ENCODE measurements at regions not wholly inside any gene's neighbourhood (a gene's known extent, or its start where the extent isn't known, plus 50 kb on each side); places are given as distances from the start of the nearest gene placed in this dataset.
A peak's percentile ranks its signal among the peaks of the same experiment; 100 is the strongest.

DNA sequence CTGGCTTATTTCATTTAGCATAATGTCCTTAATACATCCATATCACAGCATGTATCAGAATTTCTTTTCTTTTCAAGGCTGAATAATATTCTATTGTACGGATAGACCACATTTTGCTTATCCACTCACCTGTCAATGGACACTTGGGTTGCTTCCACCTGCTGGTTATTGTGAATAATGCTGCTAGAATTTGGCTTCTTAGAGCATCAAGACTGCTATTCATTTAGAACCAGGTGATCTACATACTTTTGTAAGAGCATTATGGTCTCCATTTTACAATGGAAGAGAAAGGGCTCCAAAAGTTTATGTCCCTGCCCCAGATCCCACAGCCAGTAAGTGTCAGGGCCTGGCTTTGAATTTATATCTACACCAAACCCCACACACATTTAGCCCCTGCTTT, 100.7 kb upstream of the CD82 start:
- peak in 2 of 3 donors; percentile 6 to 28 for DNase-seq
- WGBS (ENCODE audit: insufficient coverage) = 100% methylated on average over 1 of the region's 1 CpG
- ChIA-PET CTCF (no interaction called here), POLR2A (no interaction called here)
- Histone ChIP-seq H3K27ac (ENCODE audit: insufficient read depth in 1 of 2, low read depth in 1 of 2, low read length in 2 of 2, poor library complexity in 1 of 2, severe bottlenecking in 2 of 2) (no peak overlapping the region), H3K36me3 (ENCODE audit: control insufficient read depth in 4 of 4, insufficient read depth in 4 of 4, low read length in 3 of 4) (no peaks in the 10 kb centered on the region), H3K4me3 (ENCODE audit: control insufficient read depth in 1 of 7, extremely low read depth in 1 of 7, insufficient read depth in 4 of 7, low read depth in 2 of 7, low read length in 6 of 7) (no peak overlapping the region), H3K9me3 (ENCODE audit: control extremely low read depth in 1 of 5, control insufficient read depth in 4 of 5, insufficient read depth in 2 of 5, low read depth in 1 of 5, low read length in 4 of 5) (peaks cover 0 to 31% (median 7%) of the 10 kb centered on the region in 5 experiments), H3K4me1 (ENCODE audit: control extremely low read depth in 1 of 4, control insufficient read depth in 4 of 4, insufficient read depth in 4 of 4, low read length in 3 of 4) (no peaks in the 10 kb centered on the region), H3K27me3 (replicated peaks in 2 of 5; ENCODE audit: control insufficient read depth in 4 of 5, insufficient read depth in 5 of 5, low read length in 4 of 5) (peaks cover 0 to 4% (median 2%) of the 10 kb centered on the region in 5 experiments)

DNA sequence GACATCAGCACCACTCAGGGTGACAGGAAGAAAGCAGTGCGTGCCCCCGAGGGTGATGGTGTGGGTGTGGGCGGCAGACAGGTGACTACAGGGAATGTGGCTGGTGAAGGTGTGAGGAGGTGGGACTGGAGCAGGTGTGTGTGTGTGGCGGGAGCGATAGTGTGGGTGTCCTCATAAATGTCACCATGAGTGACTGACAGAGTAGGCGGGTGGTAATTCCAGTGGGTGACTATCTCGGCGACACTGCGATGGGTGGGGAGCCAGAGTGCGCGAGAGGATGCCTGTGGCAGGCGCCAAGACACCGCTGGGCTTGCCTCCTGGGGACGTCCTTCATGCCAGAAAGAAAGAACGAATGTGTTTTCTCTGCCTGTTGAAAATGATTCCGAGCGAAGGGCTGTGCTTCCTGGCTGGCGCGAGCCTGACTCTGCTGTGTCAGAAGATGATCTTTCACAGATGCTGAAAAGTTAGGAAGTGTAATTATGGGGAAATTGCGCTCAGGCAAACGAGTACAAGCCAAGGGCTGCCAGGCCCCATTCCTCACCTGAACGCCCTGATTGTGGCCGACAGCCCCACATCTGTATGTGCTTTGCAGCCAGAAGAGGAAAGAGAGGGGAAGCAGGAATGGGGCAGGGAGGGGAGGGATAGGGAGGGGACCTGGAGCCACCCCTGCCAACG, 98.8 kb upstream of the CD82 start:
- no peak for DNase-seq
- no peaks in the 10 kb centered on the region for H3K4me1 ChIP-seq (ENCODE audit: control extremely low read depth in 1 of 4, control insufficient read depth in 4 of 4, insufficient read depth in 4 of 4, low read length in 3 of 4)
- WGBS (ENCODE audit: insufficient coverage) = 93% methylated on average over 23 of the region's 24 CpGs
- no peaks in the 10 kb centered on the region for H3K36me3 ChIP-seq (ENCODE audit: control insufficient read depth in 4 of 4, insufficient read depth in 4 of 4, low read length in 3 of 4)
- no peak overlapping the region for H3K4me3 ChIP-seq (ENCODE audit: control insufficient read depth in 1 of 7, extremely low read depth in 1 of 7, insufficient read depth in 4 of 7, low read depth in 2 of 7, low read length in 6 of 7)
- peaks cover 0 to 6% (median 2%) of the 10 kb centered on the region in 5 experiments for H3K27me3 ChIP-seq (replicated peaks in 2 of 5; ENCODE audit: control insufficient read depth in 4 of 5, insufficient read depth in 5 of 5, low read length in 4 of 5)
- no peak overlapping the region for H3K27ac ChIP-seq (ENCODE audit: insufficient read depth in 1 of 2, low read depth in 1 of 2, low read length in 2 of 2, poor library complexity in 1 of 2, severe bottlenecking in 2 of 2)
- peaks cover 0 to 26% (median 7%) of the 10 kb centered on the region in 5 experiments for H3K9me3 ChIP-seq (ENCODE audit: control extremely low read depth in 1 of 5, control insufficient read depth in 4 of 5, insufficient read depth in 2 of 5, low read depth in 1 of 5, low read length in 4 of 5)
- ChIA-PET CTCF (no interaction called here), POLR2A (no interaction called here)

DNA sequence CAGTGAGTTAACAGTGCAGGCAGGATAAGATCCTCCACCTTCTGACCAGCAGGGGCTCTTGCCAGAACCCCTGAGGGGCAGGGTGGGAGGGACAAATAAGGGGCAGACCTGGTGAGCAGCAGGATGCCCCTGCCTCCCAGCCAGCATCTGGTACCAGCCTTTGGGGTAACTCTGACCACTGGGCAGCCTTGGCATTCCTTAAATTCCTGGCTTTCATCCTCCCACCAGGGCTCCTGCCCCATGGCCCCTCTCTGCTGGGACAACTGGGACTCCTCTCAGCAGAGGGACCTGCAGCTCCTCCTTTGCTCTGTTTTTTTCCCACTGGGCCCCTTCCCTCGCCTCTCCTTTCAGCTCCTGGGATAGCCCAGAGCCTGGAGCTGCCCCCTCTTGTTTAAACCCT, 98.0 kb upstream of the CD82 start:
- WGBS (ENCODE audit: insufficient coverage) = 80% methylated on average over 1 of the region's 1 CpG
- Histone ChIP-seq H3K36me3 (ENCODE audit: control insufficient read depth in 4 of 4, insufficient read depth in 4 of 4, low read length in 3 of 4) (no peaks in the 10 kb centered on the region), H3K4me1 (ENCODE audit: control extremely low read depth in 1 of 4, control insufficient read depth in 4 of 4, insufficient read depth in 4 of 4, low read length in 3 of 4) (no peaks in the 10 kb centered on the region), H3K9me3 (ENCODE audit: control extremely low read depth in 1 of 5, control insufficient read depth in 4 of 5, insufficient read depth in 2 of 5, low read depth in 1 of 5, low read length in 4 of 5) (peaks cover 0 to 26% (median 7%) of the 10 kb centered on the region in 5 experiments), H3K4me3 (ENCODE audit: control insufficient read depth in 1 of 7, extremely low read depth in 1 of 7, insufficient read depth in 4 of 7, low read depth in 2 of 7, low read length in 6 of 7) (no peak overlapping the region), H3K27me3 (replicated peaks in 2 of 5; ENCODE audit: control insufficient read depth in 4 of 5, insufficient read depth in 5 of 5, low read length in 4 of 5) (peaks cover 0 to 6% (median 2%) of the 10 kb centered on the region in 5 experiments), H3K27ac (ENCODE audit: insufficient read depth in 1 of 2, low read depth in 1 of 2, low read length in 2 of 2, poor library complexity in 1 of 2, severe bottlenecking in 2 of 2) (no peak overlapping the region)
- ChIA-PET POLR2A (no interaction called here), CTCF (no interaction called here)
- no peak for DNase-seq

DNA sequence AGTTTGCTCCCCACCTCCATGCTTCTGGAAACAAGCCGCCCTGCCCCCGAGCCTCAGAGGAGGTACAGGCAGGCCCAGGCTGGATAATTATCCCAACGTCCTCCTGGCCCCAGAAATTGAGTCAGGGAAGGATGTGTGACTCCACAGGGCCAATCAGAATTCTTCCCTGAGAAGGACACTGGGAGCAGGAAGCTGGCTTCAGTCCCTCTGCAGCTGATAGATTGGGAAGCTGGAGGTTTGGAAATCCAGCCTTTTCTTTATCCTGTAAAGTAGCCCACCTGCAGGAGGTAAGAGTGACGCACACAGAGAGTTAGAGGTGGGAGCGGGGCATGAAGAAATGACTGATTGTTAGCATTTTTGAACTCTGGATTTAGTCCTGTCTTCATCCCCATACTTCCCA, 97.5 kb upstream of the CD82 start:
- WGBS (ENCODE audit: insufficient coverage) = no CpG with 5 or more reads among the region's 5 CpGs
- no peak overlapping the region for H3K27ac ChIP-seq (ENCODE audit: insufficient read depth in 1 of 2, low read depth in 1 of 2, low read length in 2 of 2, poor library complexity in 1 of 2, severe bottlenecking in 2 of 2)
- H3K4me3 ChIP-seq (ENCODE audit: control insufficient read depth in 1 of 7, extremely low read depth in 1 of 7, insufficient read depth in 4 of 7, low read depth in 2 of 7, low read length in 6 of 7) = no peak overlapping the region
- no peaks in the 10 kb centered on the region for H3K4me1 ChIP-seq (ENCODE audit: control extremely low read depth in 1 of 4, control insufficient read depth in 4 of 4, insufficient read depth in 4 of 4, low read length in 3 of 4)
- H3K27me3 ChIP-seq (replicated peaks in 2 of 5; ENCODE audit: control insufficient read depth in 4 of 5, insufficient read depth in 5 of 5, low read length in 4 of 5) = peaks cover 0 to 6% (median 2%) of the 10 kb centered on the region in 5 experiments
- no peaks in the 10 kb centered on the region for H3K36me3 ChIP-seq (ENCODE audit: control insufficient read depth in 4 of 4, insufficient read depth in 4 of 4, low read length in 3 of 4)
- DNase-seq = no peak
- POLR2A ChIA-PET = no interaction called here
- H3K9me3 ChIP-seq (ENCODE audit: control extremely low read depth in 1 of 5, control insufficient read depth in 4 of 5, insufficient read depth in 2 of 5, low read depth in 1 of 5, low read length in 4 of 5) = peaks cover 0 to 26% (median 7%) of the 10 kb centered on the region in 5 experiments
- CTCF ChIA-PET = no interaction called here

DNA sequence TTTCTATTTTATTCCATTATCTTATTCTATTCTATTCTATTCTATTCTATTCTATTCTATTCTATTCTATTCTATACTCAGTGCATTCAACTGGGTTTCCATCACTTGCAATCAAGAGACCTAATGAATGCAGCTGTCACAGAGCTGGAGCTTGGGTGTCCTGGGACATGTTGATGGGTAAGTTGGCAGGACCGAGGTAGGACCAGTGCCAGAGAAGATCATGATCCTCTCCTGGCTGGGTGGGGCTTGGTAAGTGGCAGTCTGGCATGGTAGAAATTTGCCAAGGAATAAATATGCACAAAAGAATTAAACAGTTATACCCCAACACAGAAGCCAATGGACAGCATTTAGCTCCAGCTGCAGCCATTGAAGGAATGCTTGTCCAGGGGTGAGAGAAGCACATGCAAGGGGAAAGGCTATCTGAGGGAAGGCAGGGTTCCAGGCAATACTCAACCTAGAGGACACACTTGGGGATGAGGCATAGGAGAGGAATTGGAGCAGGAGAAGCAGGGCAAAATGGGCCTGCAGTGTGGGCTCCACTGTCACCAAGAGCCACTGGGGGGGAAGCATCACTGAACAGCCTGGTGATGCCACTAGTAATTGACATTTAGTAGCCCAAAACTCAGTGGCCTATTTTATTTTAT, 97.0 kb upstream of the CD82 start:
- ChIA-PET CTCF (interaction anchor here (1.0 kb wide), 1 partner anchor 8 kb away, joined by 3 read pairs; no protein-coding TSS in a partner anchor), POLR2A (no interaction called here)
- WGBS (ENCODE audit: insufficient coverage) = no CpG with 5 or more reads among the region's 1 CpG
- Histone ChIP-seq H3K4me3 (ENCODE audit: control insufficient read depth in 1 of 7, extremely low read depth in 1 of 7, insufficient read depth in 4 of 7, low read depth in 2 of 7, low read length in 6 of 7) (no peak overlapping the region), H3K36me3 (ENCODE audit: control insufficient read depth in 4 of 4, insufficient read depth in 4 of 4, low read length in 3 of 4) (no peaks in the 10 kb centered on the region), H3K27me3 (replicated peaks in 2 of 5; ENCODE audit: control insufficient read depth in 4 of 5, insufficient read depth in 5 of 5, low read length in 4 of 5) (peaks cover 0 to 6% (median 2%) of the 10 kb centered on the region in 5 experiments), H3K4me1 (ENCODE audit: control extremely low read depth in 1 of 4, control insufficient read depth in 4 of 4, insufficient read depth in 4 of 4, low read length in 3 of 4) (no peaks in the 10 kb centered on the region), H3K9me3 (ENCODE audit: control extremely low read depth in 1 of 5, control insufficient read depth in 4 of 5, insufficient read depth in 2 of 5, low read depth in 1 of 5, low read length in 4 of 5) (peaks cover 0 to 20% (median 7%) of the 10 kb centered on the region in 5 experiments), H3K27ac (ENCODE audit: insufficient read depth in 1 of 2, low read depth in 1 of 2, low read length in 2 of 2, poor library complexity in 1 of 2, severe bottlenecking in 2 of 2) (no peak overlapping the region)
- DNase-seq = no peak

DNA sequence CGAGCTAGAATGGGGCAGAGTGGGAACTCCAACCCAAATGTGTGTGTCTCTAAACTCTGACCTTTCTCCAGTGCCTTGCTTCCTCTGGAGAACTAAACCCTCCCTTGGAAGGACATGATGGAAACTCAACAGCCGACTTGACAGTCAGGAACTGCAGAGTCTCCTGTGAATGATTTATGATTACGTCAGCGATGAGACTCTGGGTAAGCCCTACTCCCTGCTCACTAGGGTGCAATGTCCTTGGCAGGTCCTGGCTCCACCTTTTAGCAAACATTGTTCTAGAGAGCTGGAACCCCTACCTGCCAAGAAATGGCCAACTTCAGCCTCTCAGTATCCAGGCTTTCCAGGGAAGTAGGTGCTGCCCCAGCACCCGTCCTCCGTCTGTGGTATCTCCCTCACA, 96.1 kb upstream of the CD82 start:
- H3K27ac ChIP-seq (ENCODE audit: insufficient read depth in 1 of 2, low read depth in 1 of 2, low read length in 2 of 2, poor library complexity in 1 of 2, severe bottlenecking in 2 of 2) = no peak overlapping the region
- peaks cover 0 to 15% (median 7%) of the 10 kb centered on the region in 5 experiments for H3K9me3 ChIP-seq (ENCODE audit: control extremely low read depth in 1 of 5, control insufficient read depth in 4 of 5, insufficient read depth in 2 of 5, low read depth in 1 of 5, low read length in 4 of 5)
- no peaks in the 10 kb centered on the region for H3K36me3 ChIP-seq (ENCODE audit: control insufficient read depth in 4 of 4, insufficient read depth in 4 of 4, low read length in 3 of 4)
- DNase-seq = no peak
- ChIA-PET CTCF (interaction anchor here (1.0 kb wide), 1 partner anchor 9 kb away, joined by 3 read pairs; no protein-coding TSS in a partner anchor), POLR2A (no interaction called here)
- peaks cover 0 to 11% (median 5%) of the 10 kb centered on the region in 5 experiments for H3K27me3 ChIP-seq (replicated peaks in 2 of 5; ENCODE audit: control insufficient read depth in 4 of 5, insufficient read depth in 5 of 5, low read length in 4 of 5)
- WGBS (ENCODE audit: insufficient coverage) = 86% methylated on average over 6 of the region's 6 CpGs
- no peak overlapping the region for H3K4me3 ChIP-seq (ENCODE audit: control insufficient read depth in 1 of 7, extremely low read depth in 1 of 7, insufficient read depth in 4 of 7, low read depth in 2 of 7, low read length in 6 of 7)
- H3K4me1 ChIP-seq (ENCODE audit: control extremely low read depth in 1 of 4, control insufficient read depth in 4 of 4, insufficient read depth in 4 of 4, low read length in 3 of 4) = no peaks in the 10 kb centered on the region

DNA sequence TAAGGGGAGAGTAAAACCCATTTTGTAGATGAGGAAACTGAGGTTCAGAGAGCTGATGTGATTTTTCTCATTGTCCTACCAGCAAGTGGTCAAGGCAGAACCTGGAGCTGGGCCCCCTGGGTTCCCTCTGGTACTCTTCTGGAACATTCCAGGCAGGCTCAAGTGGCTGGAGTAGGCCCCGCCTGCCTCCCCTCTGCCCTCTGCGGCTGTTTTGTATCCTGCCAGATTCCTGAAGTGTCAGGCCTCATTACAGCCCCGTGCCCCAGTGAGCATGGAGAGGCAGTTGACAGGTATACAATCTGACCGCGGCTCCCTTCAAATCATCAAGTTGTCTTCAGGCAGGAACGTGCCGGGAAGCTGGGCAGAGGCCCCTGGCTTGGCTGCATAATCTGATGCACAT, 94.6 kb upstream of the CD82 start:
- Histone ChIP-seq H3K9me3 (ENCODE audit: control extremely low read depth in 1 of 5, control insufficient read depth in 4 of 5, insufficient read depth in 2 of 5, low read depth in 1 of 5, low read length in 4 of 5) (peaks cover 0 to 6% (median 0%) of the 10 kb centered on the region in 5 experiments), H3K4me1 (ENCODE audit: control extremely low read depth in 1 of 4, control insufficient read depth in 4 of 4, insufficient read depth in 4 of 4, low read length in 3 of 4) (peaks cover 0 to 4% (median 2%) of the 10 kb centered on the region in 4 experiments), H3K27ac (ENCODE audit: insufficient read depth in 1 of 2, low read depth in 1 of 2, low read length in 2 of 2, poor library complexity in 1 of 2, severe bottlenecking in 2 of 2) (no peak overlapping the region), H3K27me3 (replicated peaks in 2 of 5; ENCODE audit: control insufficient read depth in 4 of 5, insufficient read depth in 5 of 5, low read length in 4 of 5) (peaks cover 0 to 19% (median 6%) of the 10 kb centered on the region in 5 experiments), H3K4me3 (ENCODE audit: control insufficient read depth in 1 of 7, extremely low read depth in 1 of 7, insufficient read depth in 4 of 7, low read depth in 2 of 7, low read length in 6 of 7) (no peak overlapping the region), H3K36me3 (ENCODE audit: control insufficient read depth in 4 of 4, insufficient read depth in 4 of 4, low read length in 3 of 4) (no peaks in the 10 kb centered on the region)
- ChIA-PET CTCF (no interaction called here), POLR2A (no interaction called here)
- WGBS (ENCODE audit: insufficient coverage) = 66% methylated on average over 7 of the region's 7 CpGs
- DNase-seq = no peak
